ENCODE measurements at regions not wholly inside any gene's neighbourhood (a gene's known extent, or its start where the extent isn't known, plus 50 kb on each side); places are given as distances from the start of the nearest gene placed in this dataset.

GRCh38 chr1:69201716-69202115 lies 366.0 kb upstream of the LRRC7 start:
- Histone ChIP-seq H3K4me3 (no peak overlapping the region), H3K36me3 (no peaks in the 10 kb centered on the region), H3K4me1 (ENCODE audit: low read depth) (peaks cover 11% of the 10 kb centered on the region), H3K9me3 (ENCODE audit: low read depth) (no peaks in the 10 kb centered on the region), H3K27ac (no peak overlapping the region), H3K27me3 (no peaks in the 10 kb centered on the region)
- DNase-seq (ENCODE audit: low read depth in 1 of 2, low spot score in 1 of 2) = peak in 1 of 2 donors; percentile 40
- no peak for TF ChIP-seq CTCF (IDR thresholded peaks at IDR 0.05; ENCODE audit: low read depth, low read length)

- DNase-seq (ENCODE audit: low read depth in 1 of 2, low spot score in 1 of 2) = no peak
Measured at GRCh38 chr1:69203166-69203565, 364.6 kb upstream of the LRRC7 start.

GRCh38 chr1:69213644-69214043 lies 354.1 kb upstream of the LRRC7 start:
- no peaks in the 10 kb centered on the region for H3K4me1 ChIP-seq (ENCODE audit: low read depth)
- H3K27me3 ChIP-seq = no peaks in the 10 kb centered on the region
- no peaks in the 10 kb centered on the region for H3K36me3 ChIP-seq
- TF ChIP-seq CTCF (IDR thresholded peaks at IDR 0.05; ENCODE audit: low read depth, low read length) = no peak
- H3K9me3 ChIP-seq (ENCODE audit: low read depth) = no peaks in the 10 kb centered on the region
- H3K4me3 ChIP-seq = no peak overlapping the region
- no peak overlapping the region for H3K27ac ChIP-seq
- no peak for DNase-seq (ENCODE audit: low read depth in 1 of 2, low spot score in 1 of 2)

More at GRCh38 chr1:69203166-69203565, 364.6 kb upstream of the LRRC7 start:
- Histone ChIP-seq H3K4me3 (no peak overlapping the region), H3K9me3 (ENCODE audit: low read depth) (no peaks in the 10 kb centered on the region), H3K27ac (no peak overlapping the region), H3K36me3 (no peaks in the 10 kb centered on the region), H3K27me3 (no peaks in the 10 kb centered on the region), H3K4me1 (ENCODE audit: low read depth) (peaks cover 7% of the 10 kb centered on the region)
- no peak for TF ChIP-seq CTCF (IDR thresholded peaks at IDR 0.05; ENCODE audit: low read depth, low read length)

- TF ChIP-seq CTCF (IDR thresholded peaks at IDR 0.05; ENCODE audit: low read depth, low read length) = no peak
- Histone ChIP-seq H3K36me3 (no peaks in the 10 kb centered on the region), H3K4me1 (ENCODE audit: low read depth) (no peaks in the 10 kb centered on the region), H3K4me3 (no peak overlapping the region), H3K27me3 (no peaks in the 10 kb centered on the region), H3K9me3 (ENCODE audit: low read depth) (no peaks in the 10 kb centered on the region), H3K27ac (no peak overlapping the region)
- no peak for DNase-seq (ENCODE audit: low read depth in 1 of 2, low spot score in 1 of 2)
Measured at GRCh38 chr1:69215883-69216282, 351.8 kb upstream of the LRRC7 start.

- H3K27me3 ChIP-seq = no peaks in the 10 kb centered on the region
- H3K27ac ChIP-seq = no peak overlapping the region
- no peaks in the 10 kb centered on the region for H3K9me3 ChIP-seq (ENCODE audit: low read depth)
- H3K36me3 ChIP-seq = no peaks in the 10 kb centered on the region
- H3K4me3 ChIP-seq = no peak overlapping the region
- TF ChIP-seq CTCF (IDR thresholded peaks at IDR 0.05; ENCODE audit: low read depth, low read length) = no peak
- DNase-seq (ENCODE audit: low read depth in 1 of 2, low spot score in 1 of 2) = no peak
- H3K4me1 ChIP-seq (ENCODE audit: low read depth) = no peaks in the 10 kb centered on the region
Measured at GRCh38 chr1:69220672-69221071, 347.1 kb upstream of the LRRC7 start.

- TF ChIP-seq CTCF (IDR thresholded peaks at IDR 0.05; ENCODE audit: low read depth, low read length) = peak; percentile 3
- no peaks in the 10 kb centered on the region for H3K9me3 ChIP-seq (ENCODE audit: low read depth)
- no peaks in the 10 kb centered on the region for H3K27me3 ChIP-seq
- H3K36me3 ChIP-seq = no peaks in the 10 kb centered on the region
- H3K4me3 ChIP-seq = no peak overlapping the region
- peak; percentile 15 to 62 for DNase-seq (ENCODE audit: low read depth in 1 of 2, low spot score in 1 of 2)
- H3K4me1 ChIP-seq (ENCODE audit: low read depth) = no peaks in the 10 kb centered on the region
- no peak overlapping the region for H3K27ac ChIP-seq
Measured at GRCh38 chr1:69221524-69221923, 346.2 kb upstream of the LRRC7 start.

Measured in cardiac muscle cell (in vitro differentiated cells and primary cell).